IMR-90 (cell line): ENCODE measurements at regions not wholly inside any gene's neighbourhood (a gene's known extent, or its start where the extent isn't known, plus 50 kb on each side); places are given as distances from the start of the nearest gene placed in this dataset.

Experiments used
- ATAC-seq: fragments of 200-7000 bp; cut with Tn5 transposase; 2 replicates; pipeline ENCODE4 v1.9.1; 2020; ENCODE audit warnings: low read depth, mild to moderate bottlenecking, moderate library complexity
- BruUV-seq: library from RNA; stranded (reverse); fragments of 400-500 nt; replicated peaks from 2 replicates; lab custom pipeline; 2021; lab: Mats Ljungman, UMichigan
- CTCF ChIA-PET: fragments of 300-600 bp; formaldehyde crosslinking; extraction: SDS; loops from one replicate; lab custom pipeline; 2021; ENCODE audit warnings: antibody characterized with exemption; lab: Yijun Ruan, JAX
- POLR2A ChIA-PET: fragments of 300-600 bp; sonication (Branson Sonifier 250); formaldehyde crosslinking; loops from one replicate; lab custom pipeline; 2022; ENCODE audit warnings: antibody characterized with exemption; ENCODE audit not compliant: unreplicated experiment; lab: Charles Lee
- DNase-seq: peaks from one replicate; pipeline ENCODE4 v3.0.0; 2013
- H2AFZ ChIP-seq: replicated peaks from 2 replicates; pipeline ENCODE3; 2013; ENCODE audit warnings: low read length, mild to moderate bottlenecking; ENCODE audit not compliant: poor library complexity
- H2AK5ac ChIP-seq: 2 replicates; pipeline ENCODE4 v1.6.1; 2013; ENCODE audit warnings: low read depth, low read length, inconsistent platforms
- H2AK9ac ChIP-seq: replicated peaks from 2 replicates; pipeline ENCODE3; 2013; ENCODE audit warnings: mild to moderate bottlenecking, low read depth, low read length, moderate library complexity; ENCODE audit not compliant: poor library complexity
- H2BK120ac ChIP-seq: 2 replicates; pipeline ENCODE4 v1.6.1; 2013; ENCODE audit warnings: low read depth, low read length, inconsistent platforms
- H2BK15ac ChIP-seq: 3 replicates; pipeline ENCODE4 v1.6.1; 2013; ENCODE audit warnings: low read depth, low read length, inconsistent platforms
- H2BK20ac ChIP-seq: 2 replicates; pipeline ENCODE4 v1.6.1; 2013; ENCODE audit warnings: low read depth, mild to moderate bottlenecking, inconsistent platforms, low read length, moderate library complexity
- H2BK5ac ChIP-seq: 2 replicates; pipeline ENCODE4 v1.6.1; 2013; ENCODE audit warnings: mild to moderate bottlenecking, low read depth, low read length, inconsistent platforms; ENCODE audit not compliant: poor library complexity, severe bottlenecking
- H3K14ac ChIP-seq: replicated peaks from 2 replicates; pipeline ENCODE4 v1.6.1; 2013; ENCODE audit warnings: low read depth, low read length, inconsistent platforms
- H3K18ac ChIP-seq: 2 replicates; pipeline ENCODE4 v1.6.1; 2013; ENCODE audit warnings: low read depth, low read length, control low read depth
- H3K23ac ChIP-seq: 2 replicates; pipeline ENCODE4 v1.6.1; 2013; ENCODE audit warnings: low read depth, low read length, inconsistent platforms
- H3K27ac ChIP-seq: 2 replicates; pipeline ENCODE4 v1.5.1; 2013; ENCODE audit warnings: mild to moderate bottlenecking, control low read depth, low read length; ENCODE audit not compliant: insufficient read depth
- H3K27me3 ChIP-seq: 2 replicates; pipeline ENCODE4 v1.6.1; 2013; ENCODE audit warnings: low read length; ENCODE audit not compliant: control insufficient read depth, insufficient read depth
- H3K36me3 ChIP-seq: 2 replicates; pipeline ENCODE4 v1.6.1; 2013; ENCODE audit warnings: low read length, mixed read lengths; ENCODE audit not compliant: control insufficient read depth, insufficient read depth
- H3K4ac ChIP-seq: 2 replicates; pipeline ENCODE4 v1.6.1; 2013; ENCODE audit warnings: low read depth, low read length, inconsistent platforms
- H3K4me1 ChIP-seq: 2 replicates; pipeline ENCODE4 v1.6.1; 2013; ENCODE audit warnings: low read length, mixed read lengths; ENCODE audit not compliant: control insufficient read depth, insufficient read depth
- H3K4me2 ChIP-seq: 2 replicates; pipeline ENCODE4 v1.6.1; 2013; ENCODE audit warnings: low read depth, mild to moderate bottlenecking, control low read depth, low read length, moderate library complexity
- H3K4me3 ChIP-seq: 2 replicates; pipeline ENCODE4 v1.5.1; 2013; ENCODE audit warnings: low read depth, mild to moderate bottlenecking, control low read depth, low read length, moderate library complexity; ENCODE audit not compliant: insufficient read depth
- H3K56ac ChIP-seq: 2 replicates; pipeline ENCODE4 v1.6.1; 2013; ENCODE audit warnings: low read length, inconsistent platforms; ENCODE audit not compliant: insufficient read depth; ENCODE audit errors: extremely low read depth
- H3K79me1 ChIP-seq, 2 experiments: 2 replicates each; pipeline ENCODE4 v1.6.1; 2013; ENCODE audit warnings: low read length in 2 of 2, inconsistent platforms in 1 of 2, low read depth in 1 of 2
- H3K9ac ChIP-seq: 2 replicates; pipeline ENCODE4 v1.6.1; 2013; ENCODE audit warnings: low read depth, low read length, control low read depth
- H3K9me1 ChIP-seq: 2 replicates; pipeline ENCODE4 v1.6.1; 2013; ENCODE audit warnings: low read length, inconsistent platforms; ENCODE audit not compliant: insufficient read depth
- H3K9me3 ChIP-seq: 2 replicates; pipeline ENCODE4 v1.6.1; 2013; ENCODE audit warnings: low read length; ENCODE audit not compliant: control insufficient read depth, insufficient read depth
- H4K20me1 ChIP-seq: 2 replicates; pipeline ENCODE4 v1.6.1; 2013; ENCODE audit warnings: low read length, inconsistent platforms; ENCODE audit not compliant: insufficient read depth
- H4K5ac ChIP-seq: 2 replicates; pipeline ENCODE4 v1.6.1; 2013; ENCODE audit warnings: mild to moderate bottlenecking, low read depth, low read length, control low read depth
- H4K8ac ChIP-seq, 2 experiments: 2 replicates each; pipeline ENCODE4 v1.6.1; 2013; ENCODE audit warnings: low read depth in 2 of 2, low read length in 2 of 2, control low read depth in 1 of 2, inconsistent platforms in 1 of 2
- H4K91ac ChIP-seq: 2 replicates; pipeline ENCODE4 v1.6.1; 2013; ENCODE audit warnings: low read depth, low read length, inconsistent platforms; ENCODE audit not compliant: insufficient read depth
- BHLHE40 ChIP-seq: fragments of 150-350 bp; IDR thresholded peaks from 2 replicates; pipeline ENCODE4 v1.6.1; 2016; ENCODE audit warnings: mild to moderate bottlenecking, low read depth, low read length
- CEBPB ChIP-seq: IDR thresholded peaks from 2 replicates; pipeline ENCODE4 v1.6.1; 2012; ENCODE audit warnings: low read depth, low read length, improper control_type of control experiment
- CHD1 ChIP-seq: IDR thresholded peaks from 2 replicates; pipeline ENCODE4 v1.6.1; 2012; ENCODE audit warnings: low read depth, low read length, improper control_type of control experiment
- CTCF ChIP-seq: conservative IDR thresholded peaks from 2 replicates; pipeline ENCODE4 v1.5.1; 2012; ENCODE audit warnings: mild to moderate bottlenecking, low read depth, low read length, improper control_type of control experiment
- MAZ ChIP-seq: IDR thresholded peaks from 2 replicates; pipeline ENCODE4 v1.6.1; 2012; ENCODE audit warnings: low read depth, mild to moderate bottlenecking, low read length, improper control_type of control experiment, moderate library complexity, borderline replicate concordance
- MXI1 ChIP-seq: IDR thresholded peaks from 2 replicates; pipeline ENCODE4 v1.6.1; 2012; ENCODE audit warnings: low read depth, mild to moderate bottlenecking, low read length, moderate library complexity, borderline replicate concordance
- POLR2A ChIP-seq: IDR thresholded peaks from 2 replicates; pipeline ENCODE4 v1.6.1; 2012; ENCODE audit warnings: mild to moderate bottlenecking, low read depth, low read length
- RFX5 ChIP-seq: IDR thresholded peaks from 2 replicates; pipeline ENCODE4 v1.8.0; 2012; ENCODE audit warnings: low read depth, mild to moderate bottlenecking, low read length, moderate library complexity
- USF2 ChIP-seq: fragments of 150-350 bp; IDR thresholded peaks from 2 replicates; pipeline ENCODE4 v1.6.1; 2017; ENCODE audit warnings: mild to moderate bottlenecking, antibody characterized with exemption, low read length, low read depth
- WGBS, 2 experiments: methylation state at CpG; one replicate each; pipeline versions ENCODE4 v1.1.5 to v1.1.7; 2013; ENCODE audit warnings: missing lambda C conversion rate in 2 of 2; ENCODE audit not compliant: insufficient read length in 1 of 2; ENCODE audit errors: extremely low coverage in 2 of 2; 5-methylcytosine and 5-hydroxymethylcytosine counted together
- dilution Hi-C: fragments of 300-500 bp; cut with HindIII; formaldehyde crosslinking; loops from one replicate; pipeline ENCODE4 v1.14.3; 2018; ENCODE audit warnings: low sequenced_read_pairs; ENCODE audit not compliant: unreplicated experiment
- in situ Hi-C: fragments of 300-500 bp; cut with MboI; formaldehyde crosslinking; loops from 3 replicates; pipeline ENCODE4 v1.14.3; 2019; ENCODE audit warnings: low sequenced_read_pairs, inconsistent platforms, mixed read lengths
- intact Hi-C: fragments of 100-400 bp; cut with micrococcal nuclease; formaldehyde crosslinking; loops from 2 replicates; pipeline ENCODE4 v1.10.0; 2022

- Histone ChIP-seq H3K27me3 (peaks cover 3% of the 10 kb centered on the region; the same call in 1 of the 2 replicates), H3K79me1 (no peaks in the 10 kb centered on the region), H2AK9ac (no peak overlapping the region), H4K20me1 (no peaks in the 10 kb centered on the region), H3K9me3 (peaks cover 2% of the 10 kb centered on the region; the same call in 1 of the 2 replicates), H3K4me1 (no peaks in the 10 kb centered on the region), H3K56ac (no peak overlapping the region), H3K14ac (no peak overlapping the region), H3K23ac (no peak overlapping the region), H3K27ac (no peak overlapping the region), H2AK5ac (no peak overlapping the region), H3K36me3 (no peaks in the 10 kb centered on the region), H3K4ac (no peak overlapping the region), H2BK20ac (no peak overlapping the region), H2AFZ (no peak overlapping the region), H3K4me3 (no peak overlapping the region), H4K8ac (no peak overlapping the region), H2BK5ac (no peak overlapping the region), H2BK15ac (no peak overlapping the region), H3K18ac (no peak overlapping the region), H3K4me2 (no peak overlapping the region), H3K9me1 (no peaks in the 10 kb centered on the region), H3K9ac (no peak overlapping the region), H2BK120ac (no peak overlapping the region), H4K5ac (no peak overlapping the region), H4K91ac (no peak overlapping the region)
- POLR2A ChIA-PET: no interaction called here
- ATAC-seq: no peak
- no peak for TF ChIP-seq MAZ
- no peak for TF ChIP-seq CHD1
- no peak for TF ChIP-seq POLR2A
- TF ChIP-seq CTCF: no peak
- TF ChIP-seq BHLHE40: no peak
- TF ChIP-seq USF2: no peak
- TF ChIP-seq MXI1: no peak
- no peak for TF ChIP-seq CEBPB
- TF ChIP-seq RFX5: no peak
- no CpG with 5 or more reads among the region's 1 CpG for WGBS, 2 experiments
- in situ Hi-C loops: no loop called here
- CTCF ChIA-PET: no interaction called here
- no TSS peak for BruUV-seq
- intact Hi-C loops: no loop called here
- dilution Hi-C loops: no loop called here
- DNase-seq: no peak
These were observed 511.5 kb downstream of the ZNF608 start for GRCh38 chr5:124234770-124235562.
